A172 (cell line): ENCODE measurements at regions not wholly inside any gene's neighbourhood (a gene's known extent, or its start where the extent isn't known, plus 50 kb on each side); places are given as distances from the start of the nearest gene placed in this dataset.
A peak's percentile ranks its signal among the peaks of the same experiment; 100 is the strongest.

Experiments used
- DNase-seq: peaks from one replicate; pipeline ENCODE4 v3.0.0-alpha.2; 2015; ENCODE audit warnings: low spot score

- DNase-seq: no peak
Measured at GRCh38 chr2:79355569-79355968, 157.3 kb upstream of the CTNNA2 start.

- DNase-seq: no peak
Measured at GRCh38 chr2:79327460-79327859, 167.9 kb upstream of the REG3A start.

DNA sequence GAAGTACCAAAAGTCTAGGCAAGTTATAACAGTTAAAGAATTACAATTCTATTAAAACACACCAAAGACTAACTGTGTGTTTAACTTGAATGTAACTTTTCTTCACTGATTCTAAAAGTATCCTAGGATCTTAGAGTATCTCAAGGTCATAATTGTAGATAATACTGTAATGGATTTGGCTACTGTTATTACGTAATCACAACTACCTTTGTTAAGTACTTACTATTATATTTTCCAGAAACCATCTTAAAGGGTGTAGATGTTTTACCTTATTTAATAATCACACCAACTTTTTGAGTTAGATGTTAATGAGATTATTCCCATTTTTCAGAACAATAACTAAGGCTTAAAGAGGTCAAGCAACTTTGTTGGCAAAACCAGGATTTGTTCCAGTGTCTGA, 161.3 kb upstream of the REG3A start:
- DNase-seq: no peak

DNA sequence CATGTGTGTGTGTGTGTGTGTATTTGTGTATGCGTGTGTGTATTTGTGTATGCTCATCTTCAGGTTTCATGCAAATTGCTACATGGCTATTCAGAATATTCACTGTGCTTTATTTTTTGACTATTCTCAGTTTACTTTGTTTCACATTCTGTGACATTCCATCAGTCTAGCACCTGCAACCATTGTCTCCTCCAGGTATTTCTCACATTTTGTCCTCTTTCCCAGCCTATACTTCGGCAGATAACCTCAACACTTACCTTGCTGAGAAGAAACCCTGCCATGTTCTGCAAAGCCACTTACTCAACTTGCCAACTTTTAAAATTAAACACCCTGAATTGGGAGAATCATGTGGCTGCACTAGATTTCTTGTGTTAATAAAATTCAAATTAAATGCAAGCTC, 135.4 kb upstream of the REG3A start:
- DNase-seq: no peak

- DNase-seq: no peak
Measured at GRCh38 chr2:79292958-79293315, 133.4 kb upstream of the REG3A start.

GRCh38 chr2:79292239-79292957, 132.8 kb upstream of the REG3A start:
- DNase-seq: no peak

- DNase-seq: no peak
Measured at GRCh38 chr2:79275863-79276262, 116.3 kb upstream of the REG3A start.

DNA sequence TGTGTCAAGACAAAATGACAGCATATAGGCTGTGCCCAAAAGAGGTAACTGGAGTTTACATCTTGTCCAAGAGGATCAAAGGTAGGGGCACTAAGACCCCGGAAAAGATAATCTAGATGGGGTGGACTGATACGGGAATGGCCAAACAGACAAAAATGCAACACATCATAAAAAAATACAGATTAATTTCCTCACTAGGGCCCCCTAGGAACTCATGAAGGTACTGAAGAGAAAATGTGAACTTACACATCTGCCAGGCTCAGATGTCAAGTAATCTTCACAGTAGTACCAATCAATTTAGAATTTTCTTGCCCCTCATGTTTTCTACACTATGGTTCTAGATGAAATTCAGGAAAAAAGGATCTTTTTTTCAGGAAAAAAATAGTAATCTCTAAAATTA, 115.6 kb upstream of the REG3A start:
- DNase-seq: no peak

- DNase-seq: no peak
Measured at GRCh38 chr2:79272616-79273015, 113.1 kb upstream of the REG3A start.

DNA sequence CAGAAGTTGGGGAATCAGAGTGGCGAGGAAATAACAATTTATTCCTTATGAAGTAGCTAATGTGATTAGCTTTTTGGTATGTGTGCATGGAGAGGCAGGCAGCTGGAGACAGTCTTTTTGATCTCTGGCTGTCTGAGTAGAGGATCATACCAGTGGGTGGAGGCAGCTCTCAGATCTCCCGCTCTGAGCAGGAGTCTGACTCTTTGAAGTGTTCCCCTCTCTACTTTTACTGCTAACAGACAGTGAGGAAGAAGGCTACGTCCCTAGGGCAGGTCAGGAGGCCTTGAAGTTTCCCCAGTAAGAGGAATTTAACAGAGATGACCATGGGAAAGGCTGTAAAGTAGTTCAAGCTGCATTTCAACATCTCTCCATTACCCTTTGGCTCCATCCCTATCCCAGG, 111.9 kb upstream of the REG3A start:
- no peak for DNase-seq

- DNase-seq: no peak
Measured at GRCh38 chr2:79260848-79261247, 101.3 kb upstream of the REG3A start.

- DNase-seq: no peak
Measured at GRCh38 chr2:79259959-79260358, 100.4 kb upstream of the REG3A start.

GRCh38 chr2:79259296-79259695, 99.7 kb upstream of the REG3A start:
- DNase-seq: no peak

DNA sequence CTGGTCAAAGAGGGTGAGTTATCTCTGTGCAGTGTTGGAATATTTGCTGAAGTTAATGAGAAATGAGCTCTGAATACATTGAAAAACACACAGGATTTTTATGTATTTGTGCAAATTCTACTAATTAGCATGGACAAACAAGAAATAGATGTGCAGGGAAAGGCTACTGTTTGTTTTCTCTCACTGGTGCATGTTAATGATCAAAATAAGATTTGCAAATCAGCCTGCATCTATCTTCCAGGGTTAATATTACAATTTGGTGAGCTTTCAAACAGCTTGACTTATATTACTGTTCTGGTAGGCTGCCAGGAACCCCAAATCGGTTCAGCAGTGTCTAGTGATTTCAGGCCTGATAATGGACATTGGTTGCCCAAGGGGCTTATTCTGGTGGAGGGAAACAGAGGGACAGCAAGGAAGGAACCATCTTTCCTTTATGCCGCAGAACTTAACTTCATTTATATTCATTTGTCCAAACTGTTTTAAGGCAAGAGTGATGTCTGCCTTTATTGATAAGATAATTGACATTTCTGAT, 93.8 kb upstream of the REG3A start:
- DNase-seq: no peak

DNA sequence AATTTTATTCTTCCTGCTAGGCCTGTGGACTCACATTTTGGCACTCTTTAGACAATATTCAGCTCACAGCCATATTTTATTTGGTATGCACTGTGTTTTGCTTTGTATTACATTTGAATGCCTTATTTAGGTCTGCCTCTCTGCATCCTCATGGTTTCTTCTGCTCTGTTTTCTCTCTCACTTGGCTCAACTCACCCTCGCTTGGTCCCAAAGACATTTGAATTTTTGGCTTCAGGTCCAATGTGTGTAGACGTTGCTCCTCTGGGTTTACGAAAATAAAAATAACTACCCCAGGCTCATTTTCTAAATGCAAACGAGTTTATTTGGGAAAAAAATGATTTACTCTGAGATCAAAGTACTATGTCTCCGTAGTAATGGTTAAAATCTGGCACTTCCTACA, 91.1 kb upstream of the REG3A start:
- DNase-seq: no peak

DNA sequence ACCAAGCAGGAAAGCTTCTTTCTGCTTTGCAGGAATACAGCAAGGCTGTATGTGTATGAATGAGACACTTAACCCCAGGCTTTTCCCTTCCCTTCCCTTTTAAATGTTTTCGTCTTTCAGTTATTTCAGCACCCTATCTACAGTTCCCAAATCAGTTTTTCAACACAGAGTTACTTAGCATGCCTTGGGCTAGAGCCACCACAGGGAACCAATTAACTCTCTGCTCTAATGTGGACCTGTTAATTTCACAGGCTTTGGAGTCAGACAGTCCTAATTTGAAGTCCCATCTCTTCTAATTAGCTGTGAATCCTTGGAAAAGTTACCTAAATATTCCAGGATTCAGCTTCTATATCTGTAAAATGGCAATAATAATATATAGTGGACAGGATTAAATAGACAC, 89.2 kb upstream of the REG3A start:
- no peak for DNase-seq

GRCh38 chr2:79235135-79235534, 75.6 kb upstream of the REG3A start:
- DNase-seq: no peak

DNA sequence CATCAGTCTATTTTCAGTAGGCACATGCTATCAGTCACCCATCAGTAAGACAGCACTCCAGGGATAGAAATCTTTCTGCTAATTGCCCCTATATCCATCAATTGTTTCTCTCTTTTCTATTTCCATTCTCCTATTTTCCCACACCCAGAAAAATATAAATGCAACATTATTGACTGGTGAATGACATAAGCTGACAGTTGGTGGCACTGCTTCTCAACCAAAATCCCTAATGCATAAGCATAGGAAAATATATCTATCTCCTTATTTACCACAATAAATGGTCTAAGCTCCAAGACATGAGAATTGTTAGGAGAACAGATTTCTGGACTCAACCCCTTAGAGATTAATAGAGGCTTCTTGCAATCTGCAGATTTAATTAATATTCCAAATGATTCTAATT, 64.0 kb upstream of the REG3A start:
- no peak for DNase-seq

GRCh38 chr2:79219383-79219988, 59.9 kb upstream of the REG3A start:
- DNase-seq: peak; percentile 43

DNA sequence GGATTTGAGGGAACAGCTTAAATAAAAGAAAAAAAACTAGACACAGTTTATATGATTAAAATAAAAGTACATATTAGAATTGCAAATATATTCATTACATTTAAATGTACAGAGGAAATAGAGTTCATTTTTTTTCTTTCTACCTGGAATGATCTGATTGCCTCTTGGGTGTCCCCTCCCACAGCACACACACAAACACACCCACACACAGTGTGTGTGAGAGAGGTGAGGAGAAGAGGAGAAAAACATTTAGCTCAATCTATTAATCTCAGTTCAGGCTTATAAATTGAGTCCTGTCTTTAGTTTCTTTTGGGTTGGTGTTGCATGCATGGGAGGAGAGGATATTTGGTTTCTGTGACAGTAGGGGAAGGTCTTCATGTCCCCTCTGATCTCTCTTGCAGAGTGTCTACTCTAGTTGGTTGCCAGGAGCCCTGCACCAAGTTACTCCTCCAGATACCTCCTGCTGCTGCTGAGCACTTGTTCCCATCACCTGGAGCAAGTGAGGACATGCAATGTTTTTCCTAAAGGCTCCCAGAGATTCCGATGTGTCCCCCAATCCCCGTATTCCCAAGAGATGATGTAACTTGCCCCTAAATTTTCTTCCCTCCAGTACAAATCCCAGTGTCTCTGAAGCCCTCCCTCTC, 50.8 kb upstream of the REG3A start:
- no peak for DNase-seq
